HFF-Myc (cell line): ENCODE measurements at regions not wholly inside any gene's neighbourhood (a gene's known extent, or its start where the extent isn't known, plus 50 kb on each side); places are given as distances from the start of the nearest gene placed in this dataset.

Experiments
- DNase-seq: peaks from one replicate; pipeline ENCODE4 v3.0.0-alpha.2; 2011; ENCODE audit warnings: low read depth; ENCODE audit errors: extremely low read depth
- H3K4me3 ChIP-seq: replicated peaks from 2 replicates; pipeline ENCODE4 v1.5.1; 2011; ENCODE audit warnings: low read depth, mild to moderate bottlenecking, control low read depth, low read length
- CTCF ChIP-seq: IDR thresholded peaks from 2 replicates; pipeline ENCODE4 v1.5.1; 2012; ENCODE audit warnings: mild to moderate bottlenecking, low read depth, low read length, control low read depth; ENCODE audit errors: missing control alignments

GRCh38 chr16:35310999-35311398 lies 1851.6 kb downstream of the TP53TG3F start:
- no peak overlapping the region for H3K4me3 ChIP-seq
- no peak for DNase-seq
- no peak for TF ChIP-seq CTCF

- no peak overlapping the region for H3K4me3 ChIP-seq
- no peak for DNase-seq
- TF ChIP-seq CTCF: no peak
Observed at GRCh38 chr16:35311475-35311874, 1852.1 kb downstream of the TP53TG3F start.

- no peak for DNase-seq
- no peak overlapping the region for H3K4me3 ChIP-seq
- no peak for TF ChIP-seq CTCF
Observed at GRCh38 chr16:35314298-35314697, 1854.9 kb downstream of the TP53TG3F start.

- no peak for TF ChIP-seq CTCF
- no peak overlapping the region for H3K4me3 ChIP-seq
- DNase-seq: no peak
Observed at GRCh38 chr16:35319536-35320192, 1860.3 kb downstream of the TP53TG3F start.

- no peak for DNase-seq
- no peak overlapping the region for H3K4me3 ChIP-seq
- no peak for TF ChIP-seq CTCF
Observed at GRCh38 chr16:35325936-35326335, 1866.5 kb downstream of the TP53TG3F start.

GRCh38 chr16:35339337-35339736 lies 1879.9 kb downstream of the TP53TG3F start:
- H3K4me3 ChIP-seq: no peak overlapping the region
- TF ChIP-seq CTCF: no peak
- DNase-seq: no peak

GRCh38 chr16:35342012-35342411 lies 1882.6 kb downstream of the TP53TG3F start:
- H3K4me3 ChIP-seq: no peak overlapping the region
- no peak for TF ChIP-seq CTCF
- no peak for DNase-seq
